Stimulated activated CD8-positive, alpha-beta memory T cell treated with anti-CD3 and anti-CD28 coated beads, Interleukin-12 subunit alpha, Interleukin-12 subunit beta, amount 100 ng/mL, for 24 hours (primary cell): ENCODE measurements at regions not wholly inside any gene's neighbourhood (a gene's known extent, or its start where the extent isn't known, plus 50 kb on each side); places are given as distances from the start of the nearest gene placed in this dataset.

Experiments used
- DNase-seq: peaks from one replicate; pipeline ENCODE4 v3.0.0-alpha.2; 2020; ENCODE audit errors: extremely low read depth

- DNase-seq = no peak
Observed at GRCh38 chr14:38143659-38144505, 63.8 kb upstream of the SSTR1 start.

DNA sequence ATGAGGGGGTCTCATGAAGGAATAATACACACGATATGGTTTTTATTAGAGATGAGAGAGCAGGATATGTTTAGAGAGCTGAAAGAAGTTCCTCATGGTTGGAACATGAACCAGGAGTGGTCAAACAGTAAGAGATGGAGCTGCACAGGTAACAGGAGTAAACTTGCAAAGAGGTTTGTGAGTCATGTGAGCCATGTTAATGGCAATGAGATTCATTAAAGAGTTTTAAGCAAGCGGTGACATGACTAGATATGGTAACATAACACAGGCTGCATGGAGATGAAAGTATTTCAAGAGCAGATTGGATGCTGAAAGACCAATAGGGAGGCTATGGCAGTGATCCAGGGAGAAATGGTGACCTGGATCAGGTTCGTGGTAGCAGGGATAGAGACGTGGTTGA, 62.6 kb upstream of the SSTR1 start:
- no peak for DNase-seq

DNA sequence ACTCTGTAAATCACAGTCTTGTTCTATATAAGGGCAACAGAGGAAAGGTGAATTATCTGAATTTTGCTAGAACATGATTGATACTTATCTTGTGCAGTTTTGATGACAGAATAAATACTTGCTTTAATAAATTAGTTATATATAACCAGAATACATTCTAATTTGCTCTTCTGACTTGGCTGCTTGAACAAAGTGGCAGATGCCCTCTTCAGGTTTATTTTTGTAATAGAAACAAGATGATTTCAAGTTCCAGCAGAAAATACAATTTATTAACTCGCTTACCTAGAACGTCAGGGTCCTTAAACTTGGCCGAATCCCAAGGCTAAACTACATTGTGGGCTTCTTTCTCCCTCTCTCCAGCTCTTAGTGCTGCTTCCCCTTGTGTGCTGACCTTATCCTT, 57.6 kb upstream of the SSTR1 start:
- no peak for DNase-seq
